ENCODE measurements at regions not wholly inside any gene's neighbourhood (a gene's known extent, or its start where the extent isn't known, plus 50 kb on each side); places are given as distances from the start of the nearest gene placed in this dataset.
A peak's percentile ranks its signal among the peaks of the same experiment; 100 is the strongest.

GRCh38 chr9:82555031-82555430, 507.9 kb downstream of the RASEF start:
- Histone ChIP-seq H3K4me3 (replicated peaks in 1 of 4; ENCODE audit: control extremely low read depth in 1 of 4, insufficient read depth in 1 of 4, low read depth in 3 of 4, low read length in 4 of 4) (no peak overlapping the region), H3K4me1 (ENCODE audit: control insufficient read depth, extremely low read depth, insufficient read depth, low read length) (no peaks in the 10 kb centered on the region), H3K4me2 (ENCODE audit: extremely low read depth, insufficient read depth, low read length) (no peak overlapping the region), H2AFZ (ENCODE audit: low read length) (no peak overlapping the region), H3K27me3 (ENCODE audit: control insufficient read depth, insufficient read depth, low read length) (no peaks in the 10 kb centered on the region), H3K9ac (ENCODE audit: insufficient read depth, low read length) (no peak overlapping the region), H3K27ac (ENCODE audit: insufficient read depth, low read length) (no peak overlapping the region), H3K36me3 (ENCODE audit: control insufficient read depth, insufficient read depth, low read length) (no peaks in the 10 kb centered on the region), H3K79me2 (ENCODE audit: control insufficient read depth, insufficient read depth, low read length) (no peaks in the 10 kb centered on the region), H4K20me1 (ENCODE audit: control insufficient read depth, extremely low read depth, insufficient read depth, low read length) (no peaks in the 10 kb centered on the region), H3K9me3 (ENCODE audit: control insufficient read depth, insufficient read depth, low read depth, low read length) (no peaks in the 10 kb centered on the region)
- no peak for DNase-seq (ENCODE audit: low read depth in 2 of 2)
- TF ChIP-seq CTCF (conservative IDR thresholded peaks at IDR 0.05 in 1 of 2, IDR thresholded peaks at IDR 0.05 in 1 of 2; ENCODE audit: low read depth in 1 of 2, low read length in 2 of 2) (no peak), EZH2 (IDR thresholded peaks at IDR 0.05; ENCODE audit: low read length, missing control alignments) (no peak)

- Histone ChIP-seq H3K9ac (ENCODE audit: insufficient read depth, low read length) (no peak overlapping the region), H3K27ac (ENCODE audit: insufficient read depth, low read length) (no peak overlapping the region), H3K4me1 (ENCODE audit: control insufficient read depth, extremely low read depth, insufficient read depth, low read length) (no peaks in the 10 kb centered on the region), H3K36me3 (ENCODE audit: control insufficient read depth, insufficient read depth, low read length) (no peaks in the 10 kb centered on the region), H3K27me3 (ENCODE audit: control insufficient read depth, insufficient read depth, low read length) (no peaks in the 10 kb centered on the region), H3K4me3 (replicated peaks in 1 of 4; ENCODE audit: control extremely low read depth in 1 of 4, insufficient read depth in 1 of 4, low read depth in 3 of 4, low read length in 4 of 4) (no peak overlapping the region), H3K4me2 (ENCODE audit: extremely low read depth, insufficient read depth, low read length) (no peak overlapping the region), H4K20me1 (ENCODE audit: control insufficient read depth, extremely low read depth, insufficient read depth, low read length) (no peaks in the 10 kb centered on the region), H3K9me3 (ENCODE audit: control insufficient read depth, insufficient read depth, low read depth, low read length) (no peaks in the 10 kb centered on the region), H2AFZ (ENCODE audit: low read length) (no peak overlapping the region), H3K79me2 (ENCODE audit: control insufficient read depth, insufficient read depth, low read length) (no peaks in the 10 kb centered on the region)
- TF ChIP-seq CTCF (conservative IDR thresholded peaks at IDR 0.05 in 1 of 2, IDR thresholded peaks at IDR 0.05 in 1 of 2; ENCODE audit: low read depth in 1 of 2, low read length in 2 of 2) (no peak), EZH2 (IDR thresholded peaks at IDR 0.05; ENCODE audit: low read length, missing control alignments) (no peak)
- DNase-seq (ENCODE audit: low read depth in 2 of 2): peak in 1 of 2 donors; percentile 16
Measured at GRCh38 chr9:82555431-82556051, 507.4 kb downstream of the RASEF start.

- H3K4me1 ChIP-seq (ENCODE audit: control insufficient read depth, extremely low read depth, insufficient read depth, low read length): no peaks in the 10 kb centered on the region
Measured at GRCh38 chr9:82558346-82558745, 504.6 kb downstream of the RASEF start.

More at GRCh38 chr9:82558346-82558745, 504.6 kb downstream of the RASEF start:
- no peaks in the 10 kb centered on the region for H3K36me3 ChIP-seq (ENCODE audit: control insufficient read depth, insufficient read depth, low read length)
- H3K4me2 ChIP-seq (ENCODE audit: extremely low read depth, insufficient read depth, low read length): no peak overlapping the region
- H2AFZ ChIP-seq (ENCODE audit: low read length): no peak overlapping the region
- no peaks in the 10 kb centered on the region for H3K9me3 ChIP-seq (ENCODE audit: control insufficient read depth, insufficient read depth, low read depth, low read length)
- no peak for TF ChIP-seq EZH2 (IDR thresholded peaks at IDR 0.05; ENCODE audit: low read length, missing control alignments)
- no peak for TF ChIP-seq CTCF (conservative IDR thresholded peaks at IDR 0.05 in 1 of 2, IDR thresholded peaks at IDR 0.05 in 1 of 2; ENCODE audit: low read depth in 1 of 2, low read length in 2 of 2)
- no peak overlapping the region for H3K9ac ChIP-seq (ENCODE audit: insufficient read depth, low read length)
- H3K27me3 ChIP-seq (ENCODE audit: control insufficient read depth, insufficient read depth, low read length): no peaks in the 10 kb centered on the region
- H3K79me2 ChIP-seq (ENCODE audit: control insufficient read depth, insufficient read depth, low read length): no peaks in the 10 kb centered on the region
- H3K4me3 ChIP-seq (replicated peaks in 1 of 4; ENCODE audit: control extremely low read depth in 1 of 4, insufficient read depth in 1 of 4, low read depth in 3 of 4, low read length in 4 of 4): no peak overlapping the region
- no peak for DNase-seq (ENCODE audit: low read depth in 2 of 2)
- H3K27ac ChIP-seq (ENCODE audit: insufficient read depth, low read length): no peak overlapping the region
- H4K20me1 ChIP-seq (ENCODE audit: control insufficient read depth, extremely low read depth, insufficient read depth, low read length): no peaks in the 10 kb centered on the region
